ENCODE measurements at regions not wholly inside any gene's neighbourhood (a gene's known extent, or its start where the extent isn't known, plus 50 kb on each side); places are given as distances from the start of the nearest gene placed in this dataset.
"Not testable (repeated sequence)": the region's sequence is repeated elsewhere in the genome, so short reads cannot be mapped to it uniquely, and the experiment has no call there.

- no peak for DNase-seq
Measured at GRCh38 chr2:17460371-17461086, 57.7 kb downstream of the RAD51AP2 start.

DNA sequence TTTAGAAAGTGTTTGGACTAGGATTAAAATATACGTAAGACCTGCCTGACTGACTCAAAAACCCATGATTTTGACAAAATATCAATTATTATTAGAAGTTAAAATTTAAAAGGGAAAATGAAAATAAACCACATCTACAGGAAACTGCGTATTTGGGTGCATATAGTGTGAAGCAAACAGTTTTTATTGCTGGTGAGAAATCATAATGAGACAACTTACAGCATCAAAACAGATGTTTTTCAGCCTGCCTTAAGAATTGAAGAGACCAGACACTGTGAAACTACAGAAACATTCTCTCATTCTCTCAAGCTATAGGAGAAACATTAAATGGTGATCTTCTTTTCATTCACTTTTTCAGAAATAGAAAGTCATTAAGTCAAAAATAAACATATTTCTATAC, 62.9 kb downstream of the RAD51AP2 start:
- DNase-seq, result no peak

DNA sequence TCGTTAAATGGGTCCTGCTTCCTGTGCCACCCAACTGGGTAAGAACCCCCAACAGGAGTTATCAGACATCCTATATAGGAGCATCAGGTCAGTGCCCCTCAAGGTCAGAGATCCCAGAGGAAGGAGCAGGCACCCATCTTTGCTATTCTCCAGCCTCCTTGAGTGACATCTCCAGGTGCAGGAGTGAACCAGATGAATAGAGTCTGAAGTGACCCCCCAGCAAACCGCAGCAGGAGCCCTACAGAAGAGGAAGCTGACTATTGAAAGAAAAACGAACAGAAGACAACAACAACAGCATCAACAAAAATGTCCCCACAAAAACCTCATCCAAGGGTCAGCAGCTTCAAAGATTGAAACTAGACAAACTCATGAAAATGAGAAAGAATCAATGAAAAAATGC, 72.0 kb downstream of the RAD51AP2 start:
- not testable (repeated sequence) for DNase-seq

GRCh38 chr2:17445744-17446143, 72.5 kb downstream of the RAD51AP2 start:
- no peak for DNase-seq

DNA sequence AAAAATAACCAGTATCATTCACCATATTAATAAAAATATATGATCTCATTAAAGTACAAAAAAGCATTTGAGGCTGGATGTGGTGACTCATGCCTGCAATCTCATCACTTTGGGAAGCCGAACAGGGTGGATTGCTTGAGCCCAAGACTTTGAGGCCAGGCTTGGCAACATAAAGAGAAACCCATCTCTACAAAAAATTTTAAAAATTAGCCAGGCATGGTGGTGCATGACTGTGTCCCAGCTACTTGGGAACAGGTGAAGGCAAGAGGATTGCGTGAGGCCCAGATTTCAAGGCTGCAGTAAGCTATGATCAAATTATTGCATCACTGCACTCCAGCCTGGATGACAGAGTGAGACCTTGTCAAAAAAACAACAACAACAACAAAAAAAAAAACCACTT, 75.9 kb downstream of the RAD51AP2 start:
- DNase-seq, result no peak

DNA sequence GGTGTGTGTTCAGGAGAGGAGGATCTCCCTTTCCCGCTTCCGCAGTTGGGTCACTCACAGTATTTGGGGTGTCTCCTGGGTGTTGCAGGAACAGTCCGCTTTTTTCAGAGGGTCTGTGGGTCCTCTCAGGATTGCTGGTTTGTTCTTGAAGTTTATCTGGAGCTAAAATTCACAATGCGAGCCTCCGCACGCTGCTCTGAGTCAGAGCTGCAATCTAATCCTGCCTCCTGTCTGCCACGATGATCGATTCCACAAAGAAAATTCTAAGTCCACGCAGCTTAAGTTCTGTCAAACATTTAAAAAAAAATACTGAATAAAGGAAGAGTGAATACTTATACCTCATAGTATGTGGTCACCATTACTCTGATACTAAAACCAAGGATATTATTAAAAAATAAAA, 76.5 kb downstream of the RAD51AP2 start:
- no peak for DNase-seq

GRCh38 chr2:17441055-17441771, 77.0 kb downstream of the RAD51AP2 start:
- peak; percentile 54 for DNase-seq

DNA sequence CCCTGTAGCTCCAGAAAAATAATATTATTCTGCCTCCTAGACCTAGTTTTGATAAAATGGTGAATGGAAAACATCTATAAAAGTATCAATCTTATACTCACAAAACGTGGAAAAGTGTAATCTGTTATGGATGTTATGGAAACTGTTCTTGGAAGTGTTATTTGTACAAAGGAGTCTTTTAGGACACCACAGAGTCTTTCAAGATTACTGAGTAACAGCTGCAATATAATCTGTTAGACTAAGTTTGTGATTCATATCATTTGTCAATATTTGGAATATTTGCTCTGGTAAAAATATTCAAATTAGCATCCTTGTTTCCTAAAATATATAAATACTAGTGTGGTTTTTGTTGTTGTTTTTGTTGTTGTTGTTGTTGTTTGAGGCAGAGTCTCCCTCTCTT, 87.9 kb downstream of the RAD51AP2 start:
- no peak for DNase-seq

GRCh38 chr2:17429130-17429529, 89.1 kb downstream of the RAD51AP2 start:
- DNase-seq, result no peak

DNA sequence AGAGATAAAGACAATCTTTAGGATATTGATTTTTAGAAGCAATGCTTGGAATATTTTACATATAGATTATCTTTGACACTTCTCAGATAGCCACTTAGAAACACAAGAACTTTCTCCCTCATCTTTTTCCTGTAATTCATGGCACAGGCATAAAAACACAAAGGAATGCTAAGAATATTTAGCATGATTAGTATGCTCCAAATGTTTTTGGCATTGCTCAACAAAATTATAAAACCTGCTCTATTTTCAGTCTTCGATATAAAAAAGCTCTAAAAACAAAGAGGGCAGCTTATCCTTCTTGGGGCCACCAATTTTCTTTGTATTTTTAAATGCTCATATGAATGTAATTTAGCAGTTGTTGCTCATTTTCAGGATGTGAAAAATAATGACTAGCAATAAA, 90.8 kb downstream of the RAD51AP2 start:
- no peak for DNase-seq

DNA sequence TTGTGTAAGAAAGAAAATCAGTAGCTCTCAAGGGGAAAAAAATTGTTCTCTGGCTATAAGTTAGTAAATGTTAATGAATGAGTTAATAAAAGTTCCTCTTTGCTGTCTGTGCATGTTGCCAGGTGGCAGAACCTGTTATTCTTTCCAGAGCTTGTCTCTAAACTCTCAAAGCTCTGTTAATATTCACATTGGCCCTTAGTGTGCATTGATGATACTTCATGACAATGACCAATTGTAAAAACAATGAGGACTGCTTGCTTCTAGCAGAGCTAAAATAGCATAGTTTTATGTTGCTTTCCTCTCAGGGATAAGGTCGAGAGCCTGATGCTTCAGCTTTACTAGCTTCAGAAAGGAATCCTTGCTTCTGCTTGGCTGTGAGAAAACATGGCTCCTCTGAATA, 91.5 kb downstream of the RAD51AP2 start:
- DNase-seq, result no peak

- no peak for DNase-seq
Measured at GRCh38 chr2:17422061-17422460, 96.2 kb downstream of the RAD51AP2 start.

DNA sequence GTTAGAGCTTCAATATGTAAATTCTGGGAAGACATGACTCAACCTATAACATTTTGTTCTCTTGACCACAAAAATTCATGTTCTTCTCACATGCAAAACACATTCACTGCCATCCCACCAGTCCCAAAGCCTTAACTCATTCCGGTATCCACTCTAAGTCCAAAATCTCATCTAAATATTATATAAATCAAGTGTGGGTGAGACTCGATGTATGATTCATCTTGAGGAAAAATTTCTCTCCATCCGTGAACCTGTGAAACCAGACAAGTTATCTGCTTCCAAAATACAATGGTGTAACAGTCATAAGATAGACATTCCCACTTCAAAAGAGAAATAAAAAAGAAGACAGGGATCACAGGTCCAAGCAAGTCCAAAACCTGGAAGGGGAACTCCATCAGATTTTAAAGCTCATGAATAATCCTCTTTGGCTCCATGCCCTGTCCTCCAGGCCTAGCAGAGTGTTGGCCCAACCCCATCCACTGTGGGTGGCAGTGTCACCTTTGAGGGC, 101.3 kb downstream of the RAD51AP2 start:
- no peak for DNase-seq

- no peak for DNase-seq
Measured at GRCh38 chr2:17413036-17413435, 105.2 kb downstream of the RAD51AP2 start.

DNA sequence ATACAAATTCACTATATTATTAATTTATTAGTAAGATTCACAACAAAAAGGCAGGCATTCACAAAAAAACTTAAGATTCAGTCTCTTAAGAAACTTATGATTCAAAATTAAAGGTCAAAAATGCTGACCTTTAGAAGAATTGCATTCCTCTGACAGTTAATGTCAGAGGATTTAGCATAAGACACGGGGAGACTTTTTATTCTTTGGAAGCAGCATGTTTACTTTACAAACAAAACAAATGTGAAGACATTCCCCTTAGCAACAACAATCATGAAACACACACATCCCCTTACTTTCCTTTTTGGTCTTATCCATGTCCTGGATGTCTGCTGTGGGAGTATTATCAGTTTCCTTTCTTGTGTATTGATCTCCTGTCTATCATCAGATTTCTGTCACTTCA, 117.1 kb downstream of the RAD51AP2 start:
- no peak for DNase-seq

DNA sequence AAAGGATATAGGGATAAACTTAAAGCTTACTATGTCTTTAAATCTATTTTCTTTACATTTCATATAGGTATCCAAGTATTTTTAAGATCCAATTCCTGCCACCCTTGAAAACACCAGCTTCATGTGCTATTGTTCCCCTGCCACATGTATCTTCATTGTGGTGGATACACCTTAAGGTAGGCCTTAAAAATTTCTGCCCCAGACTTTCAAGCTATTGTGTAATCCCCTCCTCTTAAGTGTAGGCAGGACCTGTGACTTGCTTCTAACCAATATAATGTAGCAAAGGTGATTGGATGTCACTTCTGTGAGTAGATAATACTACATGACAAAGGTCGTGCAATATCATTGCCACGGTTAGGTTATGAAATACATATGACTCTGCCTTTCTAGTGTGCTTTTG, 119.5 kb downstream of the RAD51AP2 start:
- DNase-seq, result no peak

DNA sequence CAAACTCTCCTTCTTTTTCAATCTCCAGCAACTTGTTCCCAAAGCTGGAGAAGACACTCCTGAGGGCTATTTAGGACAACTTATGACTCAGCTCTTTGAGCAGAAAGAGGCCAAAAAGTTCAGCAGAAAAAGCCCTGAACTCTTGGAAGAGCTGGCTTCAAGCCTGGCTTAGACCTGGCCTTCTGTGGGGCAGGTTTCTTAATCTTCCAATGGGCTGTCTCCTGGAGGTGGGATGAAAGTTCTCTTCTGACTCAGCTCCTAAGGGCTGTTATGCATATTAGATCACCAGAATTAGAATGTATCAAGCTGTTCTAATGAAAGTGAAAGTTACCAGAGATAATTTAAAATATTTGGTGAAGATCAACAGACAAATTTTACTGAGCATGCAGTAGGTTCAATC, 129.4 kb downstream of the RAD51AP2 start:
- no peak for DNase-seq

- DNase-seq, result no peak
Measured at GRCh38 chr2:17387591-17387990, 130.6 kb downstream of the RAD51AP2 start.

DNA sequence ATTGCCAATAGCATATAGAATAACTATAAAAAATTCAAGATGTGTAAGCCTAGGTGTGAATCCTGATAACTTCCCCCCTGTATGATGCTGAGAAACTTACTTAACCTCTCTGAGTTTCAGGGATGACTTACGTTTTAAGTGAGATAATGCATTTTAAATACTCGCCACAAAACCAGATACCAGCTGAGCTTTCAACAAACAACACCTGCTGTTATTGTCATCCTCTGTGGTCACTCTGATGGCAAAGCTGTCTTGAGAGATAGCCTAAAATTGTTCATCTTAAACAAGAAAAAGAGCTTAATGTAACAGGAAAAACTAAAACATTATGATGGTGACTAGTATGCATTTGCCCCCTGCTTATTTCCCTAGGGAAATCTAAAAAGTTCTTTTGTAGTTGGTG, 131.5 kb downstream of the RAD51AP2 start:
- no peak for DNase-seq

GRCh38 chr2:17380003-17380402, 138.2 kb downstream of the RAD51AP2 start:
- DNase-seq, result no peak

DNA sequence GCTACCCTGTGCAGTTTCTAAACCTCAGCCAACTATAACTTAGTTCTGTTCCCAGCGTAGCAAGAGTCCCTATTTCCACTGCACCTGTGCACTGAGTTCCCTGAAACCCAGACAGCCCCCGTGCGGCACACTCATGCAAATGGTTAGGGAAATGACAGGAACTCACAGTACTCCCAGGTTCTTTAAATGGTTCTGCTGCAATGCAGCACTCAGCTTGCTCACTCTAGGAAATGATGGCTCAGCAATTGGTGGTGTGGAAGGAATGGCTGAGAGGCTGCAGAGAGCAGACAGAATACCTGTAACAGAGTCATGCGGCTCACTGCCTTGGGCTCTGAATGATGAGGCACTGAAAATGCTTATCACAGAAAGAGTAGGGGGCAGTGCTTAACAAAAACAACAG, 143.0 kb downstream of the RAD51AP2 start:
- no peak for DNase-seq

DNA sequence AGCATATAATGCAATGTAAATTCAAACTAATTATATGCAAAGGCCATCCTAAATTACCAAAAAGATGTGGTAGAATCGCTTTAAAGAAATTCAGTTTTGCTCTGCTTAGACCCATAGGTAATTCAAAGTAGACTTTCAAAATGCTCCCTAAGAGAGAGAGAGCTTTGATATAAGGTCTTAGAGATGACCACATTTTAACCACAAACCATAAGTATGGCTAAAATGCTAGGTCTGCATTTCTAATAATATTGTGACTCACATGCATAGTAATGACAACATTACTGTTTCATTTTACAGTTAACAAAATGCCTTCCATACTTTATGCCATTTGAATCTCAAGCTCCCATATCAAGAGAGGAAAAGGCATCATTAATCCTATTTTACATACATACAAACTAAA, 144.5 kb downstream of the RAD51AP2 start:
- no peak for DNase-seq

DNA sequence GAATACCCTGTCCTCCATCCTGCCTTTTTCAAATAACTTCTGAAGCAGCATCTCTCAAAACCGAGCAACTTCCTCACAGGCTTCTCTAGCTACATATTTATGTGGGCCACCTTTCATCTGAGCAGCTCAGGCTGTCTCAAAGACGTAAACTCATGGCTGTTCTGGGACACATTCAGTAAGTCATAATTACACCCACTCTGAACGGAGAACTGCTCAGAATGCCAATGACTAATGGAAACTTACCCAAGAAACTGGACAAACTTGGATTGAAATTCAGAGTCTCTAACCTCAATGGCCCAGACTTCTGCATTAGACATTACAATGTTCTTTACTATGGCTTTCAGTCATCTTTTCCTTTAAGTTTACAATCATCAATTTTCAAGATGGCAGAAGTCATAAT, 145.2 kb downstream of the RAD51AP2 start:
- no peak for DNase-seq

DNA sequence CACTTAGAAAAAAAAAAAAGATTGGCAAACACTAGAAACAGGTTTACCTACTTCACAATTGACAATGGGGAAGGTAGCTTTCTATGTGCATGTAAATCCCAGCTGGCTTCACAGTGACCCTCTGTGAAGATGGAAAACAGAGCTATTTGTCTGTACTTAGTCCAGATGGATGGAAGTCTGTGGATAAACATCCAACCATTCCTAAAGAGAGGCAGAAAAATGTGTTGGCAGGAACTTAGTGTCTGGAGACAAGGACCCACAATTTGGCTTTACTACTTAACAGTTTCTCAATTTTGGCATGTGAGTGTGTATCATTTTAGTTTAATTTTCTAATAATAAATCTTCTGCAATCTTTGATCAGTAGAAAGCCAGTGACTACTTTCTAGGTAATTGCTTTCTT, 154.4 kb downstream of the RAD51AP2 start:
- no peak for DNase-seq

GRCh38 chr2:17362956-17363355, 155.3 kb downstream of the RAD51AP2 start:
- DNase-seq, result no peak
